ENCODE measurements at regions not wholly inside any gene's neighbourhood (a gene's known extent, or its start where the extent isn't known, plus 50 kb on each side); places are given as distances from the start of the nearest gene placed in this dataset.

GRCh38 chr4:77398256-77398655, 207.4 kb upstream of the CXCL13 start:
- no peak for TF ChIP-seq CTCF (IDR thresholded peaks at IDR 0.05; ENCODE audit: insufficient read depth, low read depth, low read length, missing control alignments)
- DNase-seq (ENCODE audit: low read depth), result no peak
- H3K4me3 ChIP-seq (ENCODE audit: low read length), result no peak overlapping the region

DNA sequence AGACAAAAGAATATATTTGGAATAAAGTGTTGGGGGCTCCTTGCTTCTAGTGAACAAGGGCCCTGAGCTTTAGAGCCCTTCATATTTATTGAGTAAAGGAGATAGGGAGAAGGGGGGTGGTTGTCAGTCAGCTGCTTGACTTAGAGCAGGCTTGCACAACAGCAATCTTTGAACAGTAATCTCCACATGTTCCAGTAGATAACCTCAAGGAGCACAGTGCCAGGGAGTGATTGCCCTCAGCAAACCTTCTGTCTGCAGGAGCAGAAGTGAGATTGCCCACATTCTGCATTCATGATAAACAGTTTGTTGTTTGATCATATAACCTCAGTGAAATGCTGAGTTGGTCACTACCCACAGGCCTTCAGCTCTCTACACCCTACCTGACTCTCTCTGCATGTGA, 205.8 kb upstream of the CXCL13 start:
- no peak for DNase-seq (ENCODE audit: low read depth)
- no peak for TF ChIP-seq CTCF (IDR thresholded peaks at IDR 0.05; ENCODE audit: insufficient read depth, low read depth, low read length, missing control alignments)
- no peak overlapping the region for H3K4me3 ChIP-seq (ENCODE audit: low read length)

- no peak overlapping the region for H3K4me3 ChIP-seq (ENCODE audit: low read length)
- TF ChIP-seq CTCF (IDR thresholded peaks at IDR 0.05; ENCODE audit: insufficient read depth, low read depth, low read length, missing control alignments), result no peak
- no peak for DNase-seq (ENCODE audit: low read depth)
Measured at GRCh38 chr4:77413766-77414165, 191.9 kb upstream of the CXCL13 start.

GRCh38 chr4:77415689-77416088, 189.9 kb upstream of the CXCL13 start:
- TF ChIP-seq CTCF (IDR thresholded peaks at IDR 0.05; ENCODE audit: insufficient read depth, low read depth, low read length, missing control alignments), result no peak
- DNase-seq (ENCODE audit: low read depth), result no peak
- H3K4me3 ChIP-seq (ENCODE audit: low read length), result no peak overlapping the region

- peak; percentile 57 for TF ChIP-seq CTCF (IDR thresholded peaks at IDR 0.05; ENCODE audit: insufficient read depth, low read depth, low read length, missing control alignments)
- H3K4me3 ChIP-seq (ENCODE audit: low read length), result no peak overlapping the region
- peak; percentile 56 for DNase-seq (ENCODE audit: low read depth)
Measured at GRCh38 chr4:77418333-77418732, 187.3 kb upstream of the CXCL13 start.

- DNase-seq (ENCODE audit: low read depth), result no peak
- TF ChIP-seq CTCF (IDR thresholded peaks at IDR 0.05; ENCODE audit: insufficient read depth, low read depth, low read length, missing control alignments), result peak; percentile 11
- H3K4me3 ChIP-seq (ENCODE audit: low read length), result no peak overlapping the region
Measured at GRCh38 chr4:77430847-77431246, 174.8 kb upstream of the CXCL13 start.

- no peak for DNase-seq (ENCODE audit: low read depth)
- H3K4me3 ChIP-seq (ENCODE audit: low read length), result no peak overlapping the region
- TF ChIP-seq CTCF (IDR thresholded peaks at IDR 0.05; ENCODE audit: insufficient read depth, low read depth, low read length, missing control alignments), result no peak
Measured at GRCh38 chr4:77431546-77431945, 174.1 kb upstream of the CXCL13 start.
